Peyer's patch (tissue), 4 donors: ENCODE measurements at regions not wholly inside any gene's neighbourhood (a gene's known extent, or its start where the extent isn't known, plus 50 kb on each side); places are given as distances from the start of the nearest gene placed in this dataset.

Source experiments
- POLR2A ChIP-seq, 2 donors: fragments of 450-650 bp; IDR thresholded peaks; one replicate each; pipeline ENCODE4 v1.5.1; 2017; ENCODE audit warnings: antibody characterized with exemption in 2 of 2, mild to moderate bottlenecking in 2 of 2, moderate library complexity in 2 of 2
- TF ChIP-seq, protein P1 (sequence below), 6 experiments: fragments of 450-650 bp in 4 of 6; fragments of 200-600 bp in 2 of 6; sonication (generic) in 1 of 6; IDR thresholded peaks; one replicate each; pipeline ENCODE4 v1.5.1; 2017 to 2019; ENCODE audit warnings: antibody characterized with exemption in 6 of 6, mild to moderate bottlenecking in 3 of 6, moderate library complexity in 1 of 6

DNA sequence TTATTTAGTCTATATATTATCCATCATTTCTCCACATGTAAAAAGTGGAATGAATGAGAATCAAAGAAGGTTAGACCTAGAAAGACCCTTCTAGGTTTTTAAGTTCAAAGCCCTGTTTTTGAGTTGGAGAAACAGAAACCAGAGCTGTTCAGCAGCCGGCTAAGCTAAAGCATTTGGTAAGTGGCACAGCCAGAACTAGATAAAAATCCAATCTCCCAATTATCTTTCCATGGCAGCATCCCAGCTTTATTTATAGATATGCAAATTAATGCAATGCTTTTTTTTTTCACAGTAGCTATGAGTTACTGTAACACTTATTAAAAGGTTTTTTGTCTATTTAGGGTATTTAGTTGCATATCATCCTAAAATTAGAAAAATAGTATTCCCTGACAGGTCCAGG lies 85.1 kb downstream of the NIBAN1 start:
- TF ChIP-seq, protein P1, sequence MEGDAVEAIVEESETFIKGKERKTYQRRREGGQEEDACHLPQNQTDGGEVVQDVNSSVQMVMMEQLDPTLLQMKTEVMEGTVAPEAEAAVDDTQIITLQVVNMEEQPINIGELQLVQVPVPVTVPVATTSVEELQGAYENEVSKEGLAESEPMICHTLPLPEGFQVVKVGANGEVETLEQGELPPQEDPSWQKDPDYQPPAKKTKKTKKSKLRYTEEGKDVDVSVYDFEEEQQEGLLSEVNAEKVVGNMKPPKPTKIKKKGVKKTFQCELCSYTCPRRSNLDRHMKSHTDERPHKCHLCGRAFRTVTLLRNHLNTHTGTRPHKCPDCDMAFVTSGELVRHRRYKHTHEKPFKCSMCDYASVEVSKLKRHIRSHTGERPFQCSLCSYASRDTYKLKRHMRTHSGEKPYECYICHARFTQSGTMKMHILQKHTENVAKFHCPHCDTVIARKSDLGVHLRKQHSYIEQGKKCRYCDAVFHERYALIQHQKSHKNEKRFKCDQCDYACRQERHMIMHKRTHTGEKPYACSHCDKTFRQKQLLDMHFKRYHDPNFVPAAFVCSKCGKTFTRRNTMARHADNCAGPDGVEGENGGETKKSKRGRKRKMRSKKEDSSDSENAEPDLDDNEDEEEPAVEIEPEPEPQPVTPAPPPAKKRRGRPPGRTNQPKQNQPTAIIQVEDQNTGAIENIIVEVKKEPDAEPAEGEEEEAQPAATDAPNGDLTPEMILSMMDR (IDR thresholded peaks at IDR 0.05) = no peak
- TF ChIP-seq POLR2A (IDR thresholded peaks at IDR 0.05) = no peak
